DOHH2 (cell line): ENCODE measurements at regions not wholly inside any gene's neighbourhood (a gene's known extent, or its start where the extent isn't known, plus 50 kb on each side); places are given as distances from the start of the nearest gene placed in this dataset.
"Not testable (repeated sequence)": the region's sequence is repeated elsewhere in the genome, so short reads cannot be mapped to it uniquely, and the experiment has no call there.

Source experiments
- H3F3A ChIP-seq: fragments of 200-600 bp; sonication (generic), shearing (Covaris generic); 2 replicates; pipeline ENCODE4 v1.6.0; 2016; ENCODE audit warnings: antibody characterized with exemption, mild to moderate bottlenecking; ENCODE audit not compliant: control insufficient read depth, insufficient read depth
- H3K27ac ChIP-seq: fragments of 200-600 bp; sonication (generic); 2 replicates; pipeline ENCODE4 v1.5.1; 2014; ENCODE audit warnings: low read depth, mild to moderate bottlenecking, low read length, moderate library complexity
- H3K27me3 ChIP-seq: fragments of 200-600 bp; sonication (generic); 2 replicates; pipeline ENCODE4 v1.6.1; 2014; ENCODE audit warnings: mild to moderate bottlenecking, low read length, mixed read lengths; ENCODE audit not compliant: control insufficient read depth
- H3K36me3 ChIP-seq: fragments of 200-600 bp; sonication (generic); 2 replicates; pipeline ENCODE4 v1.6.1; 2014; ENCODE audit warnings: mild to moderate bottlenecking, low read length, moderate library complexity, mixed read lengths; ENCODE audit not compliant: control insufficient read depth
- H3K4me1 ChIP-seq: fragments of 200-600 bp; sonication (generic); 2 replicates; pipeline ENCODE4 v1.6.1; 2014; ENCODE audit warnings: mild to moderate bottlenecking, low read length, mixed read lengths; ENCODE audit not compliant: control insufficient read depth
- H3K4me2 ChIP-seq: fragments of 200-600 bp; sonication (generic); 2 replicates; pipeline ENCODE4 v1.6.0; 2014; ENCODE audit warnings: mild to moderate bottlenecking, low read length, moderate library complexity
- H3K4me3 ChIP-seq: fragments of 200-600 bp; sonication (generic); 2 replicates; pipeline ENCODE4 v1.5.1; 2014; ENCODE audit warnings: mild to moderate bottlenecking, low read length, mixed read lengths
- H3K79me2 ChIP-seq: fragments of 200-600 bp; sonication (generic); 2 replicates; pipeline ENCODE4 v1.6.1; 2014; ENCODE audit warnings: mild to moderate bottlenecking, low read length, mixed read lengths; ENCODE audit not compliant: control insufficient read depth
- H3K9me2 ChIP-seq: fragments of 200-600 bp; sonication (generic); replicated peaks from 2 replicates; pipeline ENCODE4 v1.6.1; 2014; ENCODE audit warnings: mild to moderate bottlenecking, low read length, mixed read lengths; ENCODE audit not compliant: control insufficient read depth
- H3K9me3 ChIP-seq: fragments of 200-600 bp; sonication (generic); 2 replicates; pipeline ENCODE4 v1.6.1; 2014; ENCODE audit warnings: antibody characterized with exemption, low read length, mixed read lengths; ENCODE audit not compliant: control insufficient read depth, insufficient read depth
- H4K20me1 ChIP-seq: fragments of 200-600 bp; sonication (generic); 2 replicates; pipeline ENCODE4 v1.6.0; 2014; ENCODE audit warnings: low read depth, mild to moderate bottlenecking, antibody characterized with exemption, low read length, moderate library complexity; ENCODE audit not compliant: control insufficient read depth, insufficient read depth
- CTCF ChIP-seq: fragments of 200-600 bp; sonication (generic); IDR thresholded peaks from one replicate; pipeline ENCODE4 v1.5.1; 2014; ENCODE audit warnings: antibody characterized with exemption, mild to moderate bottlenecking, low read depth, low read length; ENCODE audit not compliant: poor library complexity, severe bottlenecking
- EZH2phosphoT487 ChIP-seq: fragments of 200-600 bp; sonication (generic); IDR thresholded peaks from 2 replicates; pipeline ENCODE4 v1.6.1; 2017; ENCODE audit warnings: borderline replicate concordance, mild to moderate bottlenecking, antibody characterized with exemption, low read length, moderate library complexity, mixed read lengths

- H3K4me2 ChIP-seq = no peak overlapping the region
- H3K79me2 ChIP-seq = no peaks in the 10 kb centered on the region
- H4K20me1 ChIP-seq = no peaks in the 10 kb centered on the region
- TF ChIP-seq CTCF = no peak
- no peak for TF ChIP-seq EZH2phosphoT487
- no peak overlapping the region for H3K27ac ChIP-seq
- H3K9me3 ChIP-seq = no peaks in the 10 kb centered on the region
- no peaks in the 10 kb centered on the region for H3K9me2 ChIP-seq
- no peaks in the 10 kb centered on the region for H3F3A ChIP-seq
- H3K36me3 ChIP-seq = no peaks in the 10 kb centered on the region
- no peak overlapping the region for H3K4me3 ChIP-seq
- H3K4me1 ChIP-seq = no peaks in the 10 kb centered on the region
- no peaks in the 10 kb centered on the region for H3K27me3 ChIP-seq
These were observed 454.1 kb upstream of the FLRT2 start for GRCh38 chr14:85075694-85076476.

DNA sequence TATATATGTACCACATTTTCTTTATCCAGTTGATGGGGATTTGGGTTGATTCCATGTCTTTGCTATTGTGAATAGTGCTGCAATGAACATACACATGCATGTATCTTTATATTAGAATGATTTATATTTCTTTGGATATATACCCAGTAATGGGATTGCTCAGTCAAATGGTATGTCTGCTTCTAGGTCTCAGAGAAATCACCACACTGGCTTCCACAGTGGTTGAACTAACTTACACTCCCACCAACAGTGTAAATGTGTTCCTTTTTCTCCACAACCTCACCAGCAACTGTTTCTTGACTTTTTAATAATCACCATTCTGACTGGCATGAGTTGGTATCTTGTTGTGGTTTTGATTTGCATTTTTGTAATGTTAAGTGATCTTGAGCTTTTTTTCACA lies 452.2 kb upstream of the FLRT2 start:
- H3K27ac ChIP-seq, H3K4me3 ChIP-seq, H3K9me3 ChIP-seq, H3K27me3 ChIP-seq, H3K4me2 ChIP-seq, H3K36me3 ChIP-seq, H3K4me1 ChIP-seq, H3K79me2 ChIP-seq, H3F3A ChIP-seq, H3K9me2 ChIP-seq, H4K20me1 ChIP-seq: not testable (repeated sequence)

GRCh38 chr14:85079842-85080730 lies 449.9 kb upstream of the FLRT2 start:
- Histone ChIP-seq H3K9me3 (no peaks in the 10 kb centered on the region), H3F3A (no peaks in the 10 kb centered on the region), H3K79me2 (no peaks in the 10 kb centered on the region), H3K4me3 (no peak overlapping the region), H3K36me3 (no peaks in the 10 kb centered on the region), H3K4me1 (no peaks in the 10 kb centered on the region), H3K9me2 (no peaks in the 10 kb centered on the region), H3K27ac (no peak overlapping the region), H3K27me3 (no peaks in the 10 kb centered on the region), H4K20me1 (no peaks in the 10 kb centered on the region), H3K4me2 (no peak overlapping the region)
- no peak for TF ChIP-seq EZH2phosphoT487
- TF ChIP-seq CTCF = no peak

DNA sequence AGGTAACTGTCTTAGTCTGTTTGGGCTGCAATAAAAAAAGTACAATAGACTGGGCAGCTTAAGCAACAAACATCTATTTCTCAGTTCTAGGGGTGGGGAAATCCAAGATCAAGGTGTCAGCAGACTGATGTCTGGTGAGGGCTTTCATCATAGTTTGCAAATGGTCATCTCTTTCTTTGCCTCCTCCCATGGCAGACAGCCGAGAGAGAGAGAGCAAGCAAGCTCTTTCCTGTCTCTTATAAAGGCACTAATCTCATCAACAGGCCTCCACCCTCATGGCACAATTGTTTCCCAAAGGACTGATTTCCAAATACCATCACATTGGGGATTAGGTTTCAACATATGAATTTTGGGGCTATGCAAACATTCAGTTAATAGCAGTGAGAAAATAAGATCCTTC lies 445.6 kb upstream of the FLRT2 start:
- Histone ChIP-seq H3K79me2 (no peaks in the 10 kb centered on the region), H3K4me2 (no peak overlapping the region), H4K20me1 (no peaks in the 10 kb centered on the region), H3K4me1 (no peaks in the 10 kb centered on the region), H3K27ac (no peak overlapping the region), H3F3A (no peaks in the 10 kb centered on the region), H3K4me3 (no peak overlapping the region), H3K9me2 (no peaks in the 10 kb centered on the region), H3K36me3 (no peaks in the 10 kb centered on the region), H3K9me3 (no peaks in the 10 kb centered on the region), H3K27me3 (no peaks in the 10 kb centered on the region)
- TF ChIP-seq EZH2phosphoT487 (no peak), CTCF (no peak)
